GM23248 (cell line): ENCODE measurements at regions not wholly inside any gene's neighbourhood (a gene's known extent, or its start where the extent isn't known, plus 50 kb on each side); places are given as distances from the start of the nearest gene placed in this dataset.

ENCODE experiments used
- EZH2 ChIP-seq: fragments of 200-600 bp; sonication (generic); IDR thresholded peaks from 2 replicates; pipeline ENCODE4 v1.6.1; 2018; ENCODE audit warnings: antibody characterized with exemption, mild to moderate bottlenecking; ENCODE audit not compliant: insufficient read depth, poor library complexity, severe bottlenecking
- EZH2phosphoT487 ChIP-seq: fragments of 200-600 bp; sonication (generic); IDR thresholded peaks from 2 replicates; pipeline ENCODE4 v1.6.1; 2018; ENCODE audit warnings: antibody characterized with exemption, moderate library complexity, mild to moderate bottlenecking, low read depth; ENCODE audit not compliant: insufficient read depth

- TF ChIP-seq EZH2 (no peak), EZH2phosphoT487 (no peak)
Observed at GRCh38 chr12:69023840-69024239, 90.9 kb upstream of the CPM start.
